Liver (tissue), 8 donors: ENCODE measurements at regions not wholly inside any gene's neighbourhood (a gene's known extent, or its start where the extent isn't known, plus 50 kb on each side); places are given as distances from the start of the nearest gene placed in this dataset.

ENCODE experiments used
- DNase-seq: peaks from one replicate; pipeline ENCODE4 v3.0.0-alpha.2; 2017; ENCODE audit warnings: low spot score
- H3K27ac ChIP-seq, 2 donors: one replicate each; pipeline ENCODE4 v1.7.0; 2013; ENCODE audit warnings: inconsistent platforms in 2 of 2, low read length in 2 of 2, control low read depth in 1 of 2, low read depth in 1 of 2, mild to moderate bottlenecking in 1 of 2
- H3K27me3 ChIP-seq, 4 donors: one replicate each; pipeline versions ENCODE4 v1.6.1 to v1.7.0; 2013; ENCODE audit warnings: low read length in 3 of 4, inconsistent platforms in 1 of 4, mild to moderate bottlenecking in 1 of 4, moderate library complexity in 1 of 4; ENCODE audit not compliant: control insufficient read depth in 4 of 4, insufficient read depth in 4 of 4
- H3K36me3 ChIP-seq, 4 donors: one replicate each; pipeline versions ENCODE4 v1.6.1 to v1.7.0; 2013; ENCODE audit warnings: low read length in 3 of 4, mild to moderate bottlenecking in 3 of 4, low read depth in 1 of 4, moderate library complexity in 1 of 4; ENCODE audit not compliant: control insufficient read depth in 4 of 4, insufficient read depth in 3 of 4
- H3K4me1 ChIP-seq, 4 donors: one replicate each; pipeline versions ENCODE4 v1.6.1 to v1.7.0; 2013; ENCODE audit warnings: low read length in 3 of 4, mild to moderate bottlenecking in 3 of 4, moderate library complexity in 1 of 4; ENCODE audit not compliant: control insufficient read depth in 4 of 4, insufficient read depth in 4 of 4
- H3K4me3 ChIP-seq, 3 donors: one replicate each; pipeline versions ENCODE4 v1.6.1 to v1.7.0; 2013; ENCODE audit warnings: low read length in 3 of 3, control low read depth in 1 of 3, low read depth in 1 of 3, mild to moderate bottlenecking in 1 of 3
- H3K9ac ChIP-seq, 2 donors: one replicate each; pipeline ENCODE4 v1.7.0; 2013; ENCODE audit warnings: low read length in 2 of 2, mild to moderate bottlenecking in 2 of 2, moderate library complexity in 2 of 2, control low read depth in 1 of 2, low read depth in 1 of 2
- H3K9me3 ChIP-seq, 4 donors: one replicate each; pipeline versions ENCODE4 v1.6.1 to v1.7.0; 2013; ENCODE audit warnings: low read length in 3 of 4; ENCODE audit not compliant: control insufficient read depth in 4 of 4
- ATF3 ChIP-seq: IDR thresholded peaks from 2 replicates; pipeline ENCODE4 v1.6.1; 2016; ENCODE audit warnings: antibody characterized with exemption
- CTCF ChIP-seq: fragments of 150-350 bp; IDR thresholded peaks from 2 replicates; pipeline ENCODE4 v1.5.1; 2017; ENCODE audit warnings: improper control_type of control experiment, low read depth, low read length; ENCODE audit not compliant: missing input control
- EGR1 ChIP-seq, 2 donors: IDR thresholded peaks; 2 replicates each; pipeline ENCODE4 v1.6.1; 2016 to 2018; ENCODE audit warnings: antibody characterized with exemption in 2 of 2, low read depth in 2 of 2
- FOXA1 ChIP-seq: IDR thresholded peaks from 2 replicates; pipeline ENCODE4 v1.6.1; 2016; ENCODE audit warnings: antibody characterized with exemption
- GABPA ChIP-seq, 2 donors: IDR thresholded peaks in 1 of 2; conservative IDR thresholded peaks in 1 of 2; 2 replicates each; pipeline ENCODE4 v1.6.1; 2016; ENCODE audit warnings: antibody characterized with exemption in 2 of 2, mild to moderate bottlenecking in 1 of 2, moderate library complexity in 1 of 2
- HNF4A ChIP-seq, 2 donors: conservative IDR thresholded peaks; 2 replicates each; pipeline ENCODE4 v1.6.1; 2016; ENCODE audit warnings: antibody characterized with exemption in 2 of 2, mild to moderate bottlenecking in 2 of 2
- HNF4G ChIP-seq: IDR thresholded peaks from 2 replicates; pipeline ENCODE4 v1.6.1; 2016; ENCODE audit warnings: antibody characterized with exemption
- NR2F2 ChIP-seq: IDR thresholded peaks from 2 replicates; pipeline ENCODE4 v1.6.1; 2016; ENCODE audit warnings: antibody characterized with exemption
- RAD21 ChIP-seq, 2 donors: IDR thresholded peaks; 2 replicates each; pipeline ENCODE4 v1.6.1; 2016; ENCODE audit warnings: antibody characterized with exemption in 2 of 2, mild to moderate bottlenecking in 2 of 2
- RXRA ChIP-seq, 2 donors: IDR thresholded peaks; 2 replicates each; pipeline ENCODE4 v1.6.1; 2017 to 2018; ENCODE audit warnings: antibody characterized with exemption in 2 of 2, mild to moderate bottlenecking in 1 of 2
- SP1 ChIP-seq: IDR thresholded peaks from 2 replicates; pipeline ENCODE4 v1.6.1; 2018; ENCODE audit warnings: antibody characterized with exemption, mild to moderate bottlenecking
- TAF1 ChIP-seq: conservative IDR thresholded peaks from 2 replicates; pipeline ENCODE4 v1.6.1; 2016; ENCODE audit warnings: antibody characterized with exemption, mild to moderate bottlenecking
- ZBTB33 ChIP-seq: IDR thresholded peaks from 2 replicates; pipeline ENCODE4 v1.6.1; 2016; ENCODE audit warnings: antibody characterized with exemption
- WGBS: extraction: QIAGEN DNeasy Blood & Tissue Kit; methylation state at CpG from one replicate; pipeline ENCODE4 v1.1.7; 2013; 5-methylcytosine and 5-hydroxymethylcytosine counted together
- donor health status: healthy.
- donor health status: healthy.
- donor health status: healthy.
- donor health status: healthy.
- donor health status: healthy.

- WGBS, result 91% methylated on average over 3 of the region's 3 CpGs
- DNase-seq, result no peak
- TF ChIP-seq NR2F2 (no peak), RAD21 (IDR thresholded peaks at IDR 0.05) (no peak), SP1 (no peak), HNF4G (no peak), EGR1 (IDR thresholded peaks at IDR 0.05; ENCODE audit: low read depth in 2 of 2) (no peak), ATF3 (no peak), FOXA1 (no peak), GABPA (IDR thresholded peaks at IDR 0.05 in 1 of 2, conservative IDR thresholded peaks at IDR 0.05 in 1 of 2) (no peak), RXRA (IDR thresholded peaks at IDR 0.05) (no peak), CTCF (no peak), TAF1 (no peak), HNF4A (conservative IDR thresholded peaks at IDR 0.05) (no peak), ZBTB33 (no peak)
Measured at GRCh38 chr3:2041931-2042330, 56.7 kb upstream of the CNTN4 start.

More at GRCh38 chr3:2041931-2042330, 56.7 kb upstream of the CNTN4 start:
- Histone ChIP-seq H3K36me3 (no peaks in the 10 kb centered on the region), H3K4me1 (no peaks in the 10 kb centered on the region), H3K9me3 (no peaks in the 10 kb centered on the region), H3K27me3 (peaks cover 0 to 5% (median 0%) of the 10 kb centered on the region in 4 donors), H3K27ac (no peak overlapping the region), H3K4me3 (no peak overlapping the region), H3K9ac (no peak overlapping the region)
